OCI-LY3 (cell line): ENCODE measurements at regions not wholly inside any gene's neighbourhood (a gene's known extent, or its start where the extent isn't known, plus 50 kb on each side); places are given as distances from the start of the nearest gene placed in this dataset.

Source experiments
- H2AFZ ChIP-seq: fragments of 200-600, 300-600 bp; shearing (Covaris generic); 2 replicates; pipeline ENCODE4 v1.6.0; 2014; ENCODE audit warnings: antibody characterized with exemption, low read depth, low read length
- H3K27ac ChIP-seq: fragments of 200-600, 300-600 bp; sonication (generic); 2 replicates; pipeline ENCODE4 v1.5.1; 2014; ENCODE audit warnings: mild to moderate bottlenecking, low read length, moderate library complexity, mixed read lengths
- H3K27me3 ChIP-seq: fragments of 200-600, 300-600 bp; sonication (generic); 2 replicates; pipeline ENCODE4 v1.6.1; 2014; ENCODE audit warnings: low read depth, low read length, mixed read lengths
- H3K36me3 ChIP-seq: fragments of 200-600, 300-600 bp; sonication (generic); replicated peaks from 2 replicates; pipeline ENCODE3; 2014; ENCODE audit warnings: low read depth, low read length, mixed read lengths
- H3K4me1 ChIP-seq: fragments of 300-600, 200-600 bp; sonication (generic); 2 replicates; pipeline ENCODE4 v1.6.1; 2014; ENCODE audit warnings: low read length, mixed read lengths
- H3K4me2 ChIP-seq: fragments of 200-600, 300-600 bp; sonication (generic); 2 replicates; pipeline ENCODE4 v1.6.1; 2014; ENCODE audit warnings: low read length, mixed read lengths
- H3K4me3 ChIP-seq: fragments of 300-600, 200-600 bp; sonication (generic); 2 replicates; pipeline ENCODE4 v1.5.1; 2014; ENCODE audit warnings: antibody characterized with exemption, mild to moderate bottlenecking, low read length, moderate library complexity
- H3K79me2 ChIP-seq: fragments of 300-600, 200-600 bp; shearing (Covaris generic); 2 replicates; pipeline ENCODE4 v1.6.1; 2014; ENCODE audit warnings: mild to moderate bottlenecking, low read length, mixed read lengths
- H3K9ac ChIP-seq: fragments of 300-600, 200-600 bp; shearing (Covaris generic); 2 replicates; pipeline ENCODE4 v1.6.0; 2014; ENCODE audit warnings: mild to moderate bottlenecking, low read length, moderate library complexity
- H3K9me3 ChIP-seq: fragments of 200-600, 300-600 bp; shearing (Covaris generic); 2 replicates; pipeline ENCODE4 v1.6.1; 2014; ENCODE audit warnings: low read length, mixed read lengths; ENCODE audit not compliant: insufficient read depth
- H4K20me1 ChIP-seq: fragments of 200-600, 300-600 bp; sonication (generic); 2 replicates; pipeline ENCODE4 v1.6.1; 2016; ENCODE audit warnings: low read length, mixed read lengths; ENCODE audit not compliant: insufficient read depth
- EZH2phosphoT487 ChIP-seq: fragments of 200-600 bp; shearing (Covaris generic); IDR thresholded peaks from 2 replicates; pipeline ENCODE4 v1.6.1; 2018; ENCODE audit warnings: antibody characterized with exemption, mixed run types, low read depth
- TF ChIP-seq, protein P1 (sequence below): fragments of 200-600, 300-600 bp; sonication (generic); IDR thresholded peaks from 2 replicates; pipeline ENCODE4 v1.5.1; 2014; ENCODE audit warnings: antibody characterized with exemption, low read length, low read depth

DNA sequence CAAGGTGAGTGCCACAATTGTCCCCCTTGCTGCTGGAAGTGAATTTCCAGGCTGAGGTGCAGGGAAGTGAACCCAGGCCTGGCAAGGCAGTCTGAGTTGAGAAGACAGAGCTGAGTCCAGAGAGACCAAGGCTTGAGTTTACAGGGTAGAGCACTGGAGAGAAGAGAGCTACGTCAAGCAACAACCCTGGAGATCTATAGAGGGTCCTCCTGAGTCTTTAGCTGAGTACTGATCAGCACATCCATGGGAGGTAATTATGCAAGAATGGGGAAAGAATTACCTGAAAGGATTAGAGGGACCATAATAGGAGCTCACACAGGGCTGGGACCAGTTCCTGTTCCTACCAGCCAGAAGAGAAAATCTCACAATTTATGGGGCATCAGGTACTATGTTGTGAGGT is 190.7 kb downstream of the NEDD1 start:
- Histone ChIP-seq H3K9ac (no peak overlapping the region), H3K36me3 (no peaks in the 10 kb centered on the region), H3K27ac (no peak overlapping the region), H3K9me3 (no peaks in the 10 kb centered on the region), H3K79me2 (no peaks in the 10 kb centered on the region), H3K4me3 (no peak overlapping the region), H2AFZ (no peak overlapping the region), H4K20me1 (no peaks in the 10 kb centered on the region), H3K4me2 (no peak overlapping the region), H3K4me1 (no peaks in the 10 kb centered on the region), H3K27me3 (no peaks in the 10 kb centered on the region)
- TF ChIP-seq EZH2phosphoT487 = no peak
- TF ChIP-seq, protein P1, sequence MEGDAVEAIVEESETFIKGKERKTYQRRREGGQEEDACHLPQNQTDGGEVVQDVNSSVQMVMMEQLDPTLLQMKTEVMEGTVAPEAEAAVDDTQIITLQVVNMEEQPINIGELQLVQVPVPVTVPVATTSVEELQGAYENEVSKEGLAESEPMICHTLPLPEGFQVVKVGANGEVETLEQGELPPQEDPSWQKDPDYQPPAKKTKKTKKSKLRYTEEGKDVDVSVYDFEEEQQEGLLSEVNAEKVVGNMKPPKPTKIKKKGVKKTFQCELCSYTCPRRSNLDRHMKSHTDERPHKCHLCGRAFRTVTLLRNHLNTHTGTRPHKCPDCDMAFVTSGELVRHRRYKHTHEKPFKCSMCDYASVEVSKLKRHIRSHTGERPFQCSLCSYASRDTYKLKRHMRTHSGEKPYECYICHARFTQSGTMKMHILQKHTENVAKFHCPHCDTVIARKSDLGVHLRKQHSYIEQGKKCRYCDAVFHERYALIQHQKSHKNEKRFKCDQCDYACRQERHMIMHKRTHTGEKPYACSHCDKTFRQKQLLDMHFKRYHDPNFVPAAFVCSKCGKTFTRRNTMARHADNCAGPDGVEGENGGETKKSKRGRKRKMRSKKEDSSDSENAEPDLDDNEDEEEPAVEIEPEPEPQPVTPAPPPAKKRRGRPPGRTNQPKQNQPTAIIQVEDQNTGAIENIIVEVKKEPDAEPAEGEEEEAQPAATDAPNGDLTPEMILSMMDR = no peak

GRCh38 chr12:97109441-97109840 is 202.4 kb downstream of the NEDD1 start:
- Histone ChIP-seq H3K27me3 (no peaks in the 10 kb centered on the region), H3K79me2 (no peaks in the 10 kb centered on the region), H2AFZ (no peak overlapping the region), H3K4me2 (no peak overlapping the region), H3K36me3 (no peaks in the 10 kb centered on the region), H3K9ac (no peak overlapping the region), H3K27ac (no peak overlapping the region), H3K9me3 (no peaks in the 10 kb centered on the region), H4K20me1 (no peaks in the 10 kb centered on the region), H3K4me3 (no peak overlapping the region), H3K4me1 (no peaks in the 10 kb centered on the region)
- no peak for TF ChIP-seq EZH2phosphoT487
- TF ChIP-seq, protein P1 = no peak

DNA sequence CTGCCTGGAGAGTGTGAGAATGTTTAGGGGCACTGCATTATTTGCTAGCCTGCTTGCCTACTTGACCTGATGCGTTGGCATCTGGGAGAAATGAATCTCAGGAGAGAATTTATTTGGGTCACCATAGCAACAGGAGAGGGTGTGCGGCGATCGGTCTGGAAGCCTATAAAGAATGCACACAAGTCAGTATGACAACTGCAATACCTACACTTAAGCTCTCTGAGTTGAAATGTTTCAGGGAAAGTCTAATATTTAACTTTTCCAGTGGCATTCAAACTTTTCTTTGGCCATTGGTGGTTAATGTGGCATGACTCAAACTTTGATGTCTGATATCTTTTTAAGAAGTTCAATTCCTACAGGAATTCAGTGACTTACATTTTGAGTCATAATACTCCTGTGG is 205.1 kb downstream of the NEDD1 start:
- Histone ChIP-seq H2AFZ (no peak overlapping the region), H3K9me3 (no peaks in the 10 kb centered on the region), H3K4me1 (no peaks in the 10 kb centered on the region), H3K9ac (no peak overlapping the region), H3K4me3 (no peak overlapping the region), H3K27me3 (no peaks in the 10 kb centered on the region), H3K79me2 (no peaks in the 10 kb centered on the region), H3K27ac (no peak overlapping the region), H3K36me3 (no peaks in the 10 kb centered on the region), H4K20me1 (no peaks in the 10 kb centered on the region), H3K4me2 (no peak overlapping the region)
- TF ChIP-seq EZH2phosphoT487 = no peak
- TF ChIP-seq, protein P1 = no peak

DNA sequence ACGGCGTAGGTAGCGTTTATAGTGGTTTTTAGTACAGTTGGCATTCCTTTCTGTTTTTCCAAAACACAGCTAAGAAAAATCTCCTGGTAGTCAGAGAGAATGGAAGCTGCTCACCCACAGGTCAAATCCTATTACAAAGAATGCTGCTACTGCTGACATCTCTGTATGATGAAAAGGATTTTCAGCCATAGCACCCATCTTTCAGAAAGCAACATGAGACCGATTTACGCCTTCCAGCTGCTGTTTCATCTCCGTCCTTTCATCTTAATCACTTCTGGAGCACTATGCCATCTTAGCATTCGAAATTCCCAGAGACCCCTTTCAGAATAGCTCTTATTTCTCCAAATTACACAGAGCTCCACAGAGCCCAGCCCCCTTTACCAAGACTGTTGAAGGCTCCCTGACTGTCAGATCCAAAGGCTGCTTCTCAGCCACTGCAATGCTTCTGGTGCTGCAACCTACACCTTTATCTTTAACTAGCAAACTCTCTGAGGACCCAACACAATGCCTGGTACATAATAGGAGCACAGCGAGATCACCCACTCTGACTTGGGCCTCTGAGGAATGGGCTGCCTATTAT is 211.8 kb downstream of the NEDD1 start:
- no peaks in the 10 kb centered on the region for H3K4me1 ChIP-seq
- TF ChIP-seq, protein P1 = no peak
- no peak for TF ChIP-seq EZH2phosphoT487
- H3K4me3 ChIP-seq = no peak overlapping the region
- H4K20me1 ChIP-seq = no peaks in the 10 kb centered on the region
- no peaks in the 10 kb centered on the region for H3K9me3 ChIP-seq
- H3K79me2 ChIP-seq = no peaks in the 10 kb centered on the region
- H3K27me3 ChIP-seq = no peaks in the 10 kb centered on the region
- no peak overlapping the region for H2AFZ ChIP-seq
- no peak overlapping the region for H3K9ac ChIP-seq
- no peak overlapping the region for H3K4me2 ChIP-seq
- no peak overlapping the region for H3K27ac ChIP-seq
- no peaks in the 10 kb centered on the region for H3K36me3 ChIP-seq
